Thyroid gland (tissue), 4 donors: ENCODE measurements at regions not wholly inside any gene's neighbourhood (a gene's known extent, or its start where the extent isn't known, plus 50 kb on each side); places are given as distances from the start of the nearest gene placed in this dataset.
"Not testable (repeated sequence)": the region's sequence is repeated elsewhere in the genome, so short reads cannot be mapped to it uniquely, and the experiment has no call there.

Source experiments
- DNase-seq, 2 donors: peaks; one replicate each; pipeline ENCODE4 v3.0.0-alpha.2; 2019
- H3K27ac ChIP-seq, 3 donors: fragments of 200-600 bp; sonication (generic); 1 replicate in 2 of 3; 2 replicates in 1 of 3; pipeline ENCODE4 v1.5.1; 2016 to 2019; ENCODE audit warnings: mild to moderate bottlenecking in 1 of 3, moderate library complexity in 1 of 3
- H3K27me3 ChIP-seq: fragments of 200-600 bp; sonication (generic); one replicate; pipeline ENCODE4 v1.5.1; 2019
- H3K36me3 ChIP-seq, 2 donors: fragments of 200-600 bp; sonication (generic); one replicate each; pipeline ENCODE4 v1.5.1; 2016 to 2019
- H3K4me1 ChIP-seq, 2 donors: fragments of 200-600 bp; sonication (generic); one replicate each; pipeline ENCODE4 v1.5.1; 2017 to 2019
- H3K4me3 ChIP-seq, 3 donors: fragments of 200-600 bp; sonication (generic); replicated peaks in 1 of 3; 1 replicate in 2 of 3; 2 replicates in 1 of 3; pipeline ENCODE4 v1.5.1; 2016; ENCODE audit warnings: mild to moderate bottlenecking in 1 of 3
- H3K9me3 ChIP-seq: fragments of 200-600 bp; sonication (generic); one replicate; pipeline ENCODE4 v1.5.1; 2017
- CTCF ChIP-seq, 6 experiments: fragments of 200-600 bp in 3 of 6; fragments of 450-650 bp in 3 of 6; sonication (generic) in 3 of 6; IDR thresholded peaks; one replicate each; pipeline ENCODE4 v1.5.1; 2016 to 2019; ENCODE audit warnings: antibody characterized with exemption in 6 of 6, mild to moderate bottlenecking in 2 of 6, inconsistent platforms in 1 of 6, moderate library complexity in 1 of 6
- POLR2A ChIP-seq, 2 donors: fragments of 450-650 bp; IDR thresholded peaks; one replicate each; pipeline ENCODE4 v1.6.1; 2017; ENCODE audit warnings: antibody characterized with exemption in 2 of 2, mild to moderate bottlenecking in 2 of 2, moderate library complexity in 1 of 2
- WGBS, 2 donors: methylation state at CpG; one replicate each; pipeline ENCODE4 v1.1.5; 2017; 5-methylcytosine and 5-hydroxymethylcytosine counted together
- intact Hi-C: fragments of 100-400 bp; cut with DNase I; formaldehyde crosslinking; loops from one replicate; pipeline ENCODE4 v1.15.1; 2023

- intact Hi-C loops = no loop called here
- TF ChIP-seq CTCF (IDR thresholded peaks at IDR 0.05) (no peak), POLR2A (IDR thresholded peaks at IDR 0.05) (no peak)
- no peak overlapping the region for H3K27ac ChIP-seq
- no peaks in the 10 kb centered on the region for H3K36me3 ChIP-seq
- no peak for DNase-seq
- no peaks in the 10 kb centered on the region for H3K9me3 ChIP-seq
- H3K4me1 ChIP-seq = no peaks in the 10 kb centered on the region
- H3K4me3 ChIP-seq = no peak overlapping the region
- H3K27me3 ChIP-seq = no peaks in the 10 kb centered on the region
Observed at GRCh38 chr4:106796876-106797275, 239.2 kb downstream of the DKK2 start.

- intact Hi-C loops = no loop called here
- WGBS, 2 donors = 81 to 89% methylated on average over 1 of the region's 1 CpG
- no peaks in the 10 kb centered on the region for H3K36me3 ChIP-seq
Observed at GRCh38 chr4:106795326-106795725, 240.8 kb downstream of the DKK2 start.

GRCh38 chr4:106793933-106794332 lies 242.2 kb downstream of the DKK2 start:
- no peak for DNase-seq
- no peaks in the 10 kb centered on the region for H3K9me3 ChIP-seq
- no peak overlapping the region for H3K4me3 ChIP-seq
- H3K27me3 ChIP-seq = no peaks in the 10 kb centered on the region
- no peaks in the 10 kb centered on the region for H3K4me1 ChIP-seq
- no peak overlapping the region for H3K27ac ChIP-seq
- intact Hi-C loops = no loop called here
- TF ChIP-seq CTCF (IDR thresholded peaks at IDR 0.05) (no peak), POLR2A (IDR thresholded peaks at IDR 0.05) (no peak)
- H3K36me3 ChIP-seq = no peaks in the 10 kb centered on the region

More at GRCh38 chr4:106795326-106795725, 240.8 kb downstream of the DKK2 start:
- no peaks in the 10 kb centered on the region for H3K4me1 ChIP-seq
- no peaks in the 10 kb centered on the region for H3K27me3 ChIP-seq
- no peak overlapping the region for H3K4me3 ChIP-seq
- no peak for DNase-seq
- H3K27ac ChIP-seq = no peak overlapping the region
- no peaks in the 10 kb centered on the region for H3K9me3 ChIP-seq
- TF ChIP-seq POLR2A (IDR thresholded peaks at IDR 0.05) (no peak), CTCF (IDR thresholded peaks at IDR 0.05) (no peak)

GRCh38 chr4:106775636-106776035 lies 260.5 kb downstream of the DKK2 start:
- no peak overlapping the region for H3K4me3 ChIP-seq
- 56 to 64% methylated on average over 1 of the region's 1 CpG for WGBS, 2 donors
- intact Hi-C loops = no loop called here
- H3K9me3 ChIP-seq = no peaks in the 10 kb centered on the region
- H3K27me3 ChIP-seq = no peaks in the 10 kb centered on the region
- no peak overlapping the region for H3K27ac ChIP-seq
- no peaks in the 10 kb centered on the region for H3K36me3 ChIP-seq
- DNase-seq = no peak
- TF ChIP-seq POLR2A (IDR thresholded peaks at IDR 0.05) (no peak), CTCF (IDR thresholded peaks at IDR 0.05) (no peak)
- no peaks in the 10 kb centered on the region for H3K4me1 ChIP-seq

- H3K27me3 ChIP-seq = not testable (repeated sequence)
- WGBS, 2 donors = 73 to 94% methylated on average over 1 of the region's 1 CpG
Observed at GRCh38 chr4:106774055-106774454, 262.1 kb downstream of the DKK2 start.

More at GRCh38 chr4:106774055-106774454, 262.1 kb downstream of the DKK2 start:
- H3K36me3 ChIP-seq, H3K4me1 ChIP-seq, intact Hi-C loops, H3K27ac ChIP-seq, H3K9me3 ChIP-seq, DNase-seq, H3K4me3 ChIP-seq: not testable (repeated sequence)
